Bronchial epithelial cell (primary cell): ENCODE measurements at regions not wholly inside any gene's neighbourhood (a gene's known extent, or its start where the extent isn't known, plus 50 kb on each side); places are given as distances from the start of the nearest gene placed in this dataset.

ENCODE experiments used
- DNase-seq: peaks from one replicate; pipeline ENCODE4 v3.0.0-alpha.2; 2010; ENCODE audit warnings: low read depth
- FAIRE-seq: peaks from 2 replicates; lab custom pipeline; 2011; peaks lifted over from hg19 to GRCh38; lab: Jason Lieb, UNC
- H3K27me3 ChIP-seq: 2 replicates; pipeline ENCODE4 v1.5.1; 2011; ENCODE audit warnings: low read length; ENCODE audit not compliant: control insufficient read depth, insufficient read depth
- H3K36me3 ChIP-seq: 2 replicates; pipeline ENCODE4 v1.5.1; 2011; ENCODE audit warnings: low read length; ENCODE audit not compliant: control insufficient read depth, insufficient read depth
- H3K4me3 ChIP-seq: 2 replicates; pipeline ENCODE4 v1.5.1; 2011; ENCODE audit warnings: mild to moderate bottlenecking, low read depth, low read length, control low read depth
- TF ChIP-seq, protein P1 (sequence below): IDR thresholded peaks from 2 replicates; pipeline ENCODE4 v1.5.1; 2011; ENCODE audit warnings: mild to moderate bottlenecking, moderate library complexity, low read length, control low read depth, inconsistent platforms; ENCODE audit not compliant: insufficient read depth, severe bottlenecking

DNA sequence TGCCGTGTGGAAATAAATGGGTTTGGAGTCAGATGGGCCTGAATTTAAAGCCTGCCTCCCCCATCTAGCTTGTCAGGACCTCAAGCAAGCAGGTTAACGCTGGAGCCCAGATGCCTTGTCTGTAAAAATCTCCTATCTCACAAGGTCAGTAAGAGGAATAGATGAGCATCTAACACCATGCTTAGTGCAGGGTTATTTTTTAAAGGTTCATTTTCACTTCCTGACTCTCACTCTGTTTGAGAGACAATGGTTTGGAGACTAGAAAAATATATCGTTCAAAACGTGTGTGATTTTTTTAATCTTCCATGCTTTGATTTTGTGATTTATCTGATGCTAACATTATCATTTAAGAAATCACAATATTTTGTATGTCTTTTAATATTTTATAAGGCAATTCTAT is 114.0 kb upstream of the TAB2 start:
- no peak for FAIRE-seq

GRCh38 chr6:149208134-149208601 is 109.3 kb upstream of the TAB2 start:
- no peak for FAIRE-seq
- DNase-seq: no peak
- no peaks in the 10 kb centered on the region for H3K36me3 ChIP-seq
- TF ChIP-seq, protein P1, sequence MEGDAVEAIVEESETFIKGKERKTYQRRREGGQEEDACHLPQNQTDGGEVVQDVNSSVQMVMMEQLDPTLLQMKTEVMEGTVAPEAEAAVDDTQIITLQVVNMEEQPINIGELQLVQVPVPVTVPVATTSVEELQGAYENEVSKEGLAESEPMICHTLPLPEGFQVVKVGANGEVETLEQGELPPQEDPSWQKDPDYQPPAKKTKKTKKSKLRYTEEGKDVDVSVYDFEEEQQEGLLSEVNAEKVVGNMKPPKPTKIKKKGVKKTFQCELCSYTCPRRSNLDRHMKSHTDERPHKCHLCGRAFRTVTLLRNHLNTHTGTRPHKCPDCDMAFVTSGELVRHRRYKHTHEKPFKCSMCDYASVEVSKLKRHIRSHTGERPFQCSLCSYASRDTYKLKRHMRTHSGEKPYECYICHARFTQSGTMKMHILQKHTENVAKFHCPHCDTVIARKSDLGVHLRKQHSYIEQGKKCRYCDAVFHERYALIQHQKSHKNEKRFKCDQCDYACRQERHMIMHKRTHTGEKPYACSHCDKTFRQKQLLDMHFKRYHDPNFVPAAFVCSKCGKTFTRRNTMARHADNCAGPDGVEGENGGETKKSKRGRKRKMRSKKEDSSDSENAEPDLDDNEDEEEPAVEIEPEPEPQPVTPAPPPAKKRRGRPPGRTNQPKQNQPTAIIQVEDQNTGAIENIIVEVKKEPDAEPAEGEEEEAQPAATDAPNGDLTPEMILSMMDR: no peak
- no peaks in the 10 kb centered on the region for H3K27me3 ChIP-seq
- H3K4me3 ChIP-seq: no peak overlapping the region

More for the DNA sequence above, 114.0 kb upstream of the TAB2 start:
- Histone ChIP-seq H3K36me3 (no peaks in the 10 kb centered on the region), H3K4me3 (no peak overlapping the region), H3K27me3 (no peaks in the 10 kb centered on the region)
- TF ChIP-seq, protein P1: no peak
- DNase-seq: no peak

- TF ChIP-seq, protein P1: no peak
- Histone ChIP-seq H3K27me3 (no peaks in the 10 kb centered on the region), H3K36me3 (no peaks in the 10 kb centered on the region), H3K4me3 (no peak overlapping the region)
- FAIRE-seq (no peak), DNase-seq (peak; percentile 30)
Observed at GRCh38 chr6:149209871-149210775, 107.4 kb upstream of the TAB2 start.

DNA sequence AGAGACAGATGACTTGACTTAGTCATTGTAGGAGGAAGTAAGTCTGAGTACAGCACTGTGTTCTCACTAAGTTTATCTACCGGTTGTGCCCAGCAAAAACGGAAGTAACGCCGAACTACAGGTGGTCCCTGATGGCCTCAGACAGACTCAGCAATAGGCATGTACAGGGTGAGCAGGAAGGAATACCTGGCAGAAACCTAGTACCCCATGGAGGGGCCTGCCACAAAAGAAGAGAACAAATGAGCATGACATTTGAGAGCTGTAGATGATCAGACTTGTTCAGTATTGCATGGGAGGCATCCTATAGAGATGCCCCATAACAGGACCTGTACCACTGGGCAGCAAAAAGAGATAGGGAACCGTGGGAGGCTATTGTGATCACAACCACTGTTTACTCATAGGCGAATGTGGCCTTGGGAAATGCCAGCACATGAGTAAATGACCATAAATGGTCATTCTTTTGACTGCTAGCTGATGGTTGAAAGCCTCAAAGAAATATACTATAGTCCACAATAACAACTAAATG is 106.4 kb upstream of the TAB2 start:
- no peak overlapping the region for H3K4me3 ChIP-seq
- no peak for DNase-seq
- TF ChIP-seq, protein P1: no peak
- H3K27me3 ChIP-seq: no peaks in the 10 kb centered on the region
- H3K36me3 ChIP-seq: no peaks in the 10 kb centered on the region
- FAIRE-seq: no peak

DNA sequence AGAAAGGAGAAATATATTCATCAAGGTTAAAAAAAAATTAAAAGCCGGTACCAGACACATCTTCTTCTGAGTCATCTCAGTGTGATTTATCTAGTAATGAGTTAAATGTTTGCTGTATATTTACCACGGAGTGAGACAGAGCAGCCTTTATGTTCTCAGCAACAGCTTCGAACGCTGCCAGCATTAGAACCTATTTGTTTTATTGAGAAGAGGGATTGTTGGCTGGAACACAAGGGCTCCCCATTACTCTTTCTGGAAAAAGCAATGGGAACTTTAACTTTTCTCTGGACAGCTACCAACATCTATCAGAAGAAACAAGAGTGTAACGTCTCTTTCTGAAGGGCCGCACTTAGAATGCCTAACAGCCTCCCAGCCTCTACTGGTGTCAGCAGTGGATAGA is 105.3 kb upstream of the TAB2 start:
- Histone ChIP-seq H3K36me3 (no peaks in the 10 kb centered on the region), H3K27me3 (no peaks in the 10 kb centered on the region), H3K4me3 (no peak overlapping the region)
- TF ChIP-seq, protein P1: no peak
- DNase-seq: no peak
- FAIRE-seq: no peak
